ENCODE measurements at regions not wholly inside any gene's neighbourhood (a gene's known extent, or its start where the extent isn't known, plus 50 kb on each side); places are given as distances from the start of the nearest gene placed in this dataset.

- no peak for DNase-seq
Measured at GRCh38 chr2:23124214-23124750, 260.7 kb upstream of the KLHL29 start.

GRCh38 chr2:23127465-23127864 lies 257.5 kb upstream of the KLHL29 start:
- DNase-seq: no peak

GRCh38 chr2:23128684-23129292 lies 256.2 kb upstream of the KLHL29 start:
- no peak for DNase-seq

- DNase-seq: no peak
Measured at GRCh38 chr2:23131066-23131575, 253.9 kb upstream of the KLHL29 start.

GRCh38 chr2:23132000-23132399 lies 253.0 kb upstream of the KLHL29 start:
- DNase-seq: no peak

- DNase-seq: no peak
Measured at GRCh38 chr2:23132823-23133595, 252.0 kb upstream of the KLHL29 start.

GRCh38 chr2:23134726-23135125 lies 250.3 kb upstream of the KLHL29 start:
- no peak for DNase-seq

GRCh38 chr2:23135481-23136100 lies 249.4 kb upstream of the KLHL29 start:
- DNase-seq: no peak

- no peak for DNase-seq
Measured at GRCh38 chr2:23137166-23137565, 247.8 kb upstream of the KLHL29 start.

- no peak for DNase-seq
Measured at GRCh38 chr2:23138701-23139100, 246.3 kb upstream of the KLHL29 start.

GRCh38 chr2:23145460-23145859 lies 239.5 kb upstream of the KLHL29 start:
- DNase-seq: no peak

GRCh38 chr2:23146011-23146410 lies 239.0 kb upstream of the KLHL29 start:
- no peak for DNase-seq

- DNase-seq: no peak
Measured at GRCh38 chr2:23148342-23148741, 236.6 kb upstream of the KLHL29 start.

- no peak for DNase-seq
Measured at GRCh38 chr2:23149777-23150176, 235.2 kb upstream of the KLHL29 start.

- no peak for DNase-seq
Measured at GRCh38 chr2:23153484-23153883, 231.5 kb upstream of the KLHL29 start.

GRCh38 chr2:23155022-23155421 lies 230.0 kb upstream of the KLHL29 start:
- DNase-seq: no peak

- DNase-seq: no peak
Measured at GRCh38 chr2:23157812-23158211, 227.2 kb upstream of the KLHL29 start.

GRCh38 chr2:23158306-23158705 lies 226.7 kb upstream of the KLHL29 start:
- no peak for DNase-seq

- no peak for DNase-seq
Measured at GRCh38 chr2:23159746-23160405, 225.1 kb upstream of the KLHL29 start.

GRCh38 chr2:23164173-23164572 lies 220.8 kb upstream of the KLHL29 start:
- no peak for DNase-seq

- DNase-seq: no peak
Measured at GRCh38 chr2:23169896-23170295, 215.1 kb upstream of the KLHL29 start.

- DNase-seq: no peak
Measured at GRCh38 chr2:23171108-23171507, 213.9 kb upstream of the KLHL29 start.

GRCh38 chr2:23178396-23178795 lies 206.6 kb upstream of the KLHL29 start:
- no peak for DNase-seq
